ENCODE measurements at regions not wholly inside any gene's neighbourhood (a gene's known extent, or its start where the extent isn't known, plus 50 kb on each side); places are given as distances from the start of the nearest gene placed in this dataset.
"Not testable (repeated sequence)": the region's sequence is repeated elsewhere in the genome, so short reads cannot be mapped to it uniquely, and the experiment has no call there.

DNA sequence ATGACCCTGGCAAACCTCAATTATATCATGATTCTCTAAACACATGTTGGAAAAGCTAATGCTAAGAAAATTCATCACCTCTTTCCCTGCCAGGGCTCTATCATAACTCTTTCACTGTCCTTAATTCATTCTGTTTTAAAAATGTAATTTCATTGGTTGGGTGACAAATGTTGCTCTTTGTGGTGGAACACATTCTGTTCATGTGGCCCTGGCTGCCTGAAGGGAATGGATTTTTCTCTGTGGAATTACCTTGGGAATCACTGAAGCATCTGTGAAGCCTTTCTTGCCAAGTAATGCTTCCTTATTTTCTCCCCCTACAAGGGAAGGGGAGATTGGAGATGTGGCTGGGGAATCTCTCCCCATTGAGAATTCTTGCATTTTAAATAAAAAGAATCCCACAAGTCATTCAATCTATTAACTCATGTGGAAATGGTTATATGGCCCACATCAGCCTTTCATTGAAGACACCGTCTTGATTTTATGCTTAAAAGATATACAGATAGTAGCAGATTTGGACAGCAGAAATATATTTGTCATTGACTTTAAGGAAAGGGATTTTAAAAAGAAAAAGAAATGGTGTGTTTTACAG, 201.8 kb upstream of the NMUR2 start:
- DNase-seq (ENCODE audit: extremely low read depth, low read depth, low spot score): no peak

- no peak for DNase-seq (ENCODE audit: extremely low read depth, low read depth, low spot score)
Measured at GRCh38 chr5:152607401-152608160, 202.5 kb upstream of the NMUR2 start.

DNA sequence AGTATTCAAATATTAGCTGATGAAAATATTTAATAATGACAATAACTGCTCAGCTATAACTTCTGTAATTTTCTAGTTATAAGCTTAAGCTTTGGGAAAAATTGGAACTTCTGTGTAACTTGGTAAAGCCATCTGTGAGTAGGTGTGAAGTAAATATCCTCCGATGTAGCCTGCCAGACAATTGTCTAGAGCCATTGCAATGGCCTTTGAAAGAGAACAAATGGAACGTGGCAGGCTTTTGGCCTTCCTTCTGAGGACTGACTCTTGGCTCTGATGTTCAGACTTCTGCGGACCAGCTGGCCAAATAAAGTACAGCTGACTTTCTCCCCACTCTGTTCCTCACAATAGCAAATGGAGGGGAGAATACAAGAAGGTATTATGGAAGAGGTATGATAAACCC, 203.4 kb upstream of the NMUR2 start:
- no peak for DNase-seq (ENCODE audit: extremely low read depth, low read depth, low spot score)

DNA sequence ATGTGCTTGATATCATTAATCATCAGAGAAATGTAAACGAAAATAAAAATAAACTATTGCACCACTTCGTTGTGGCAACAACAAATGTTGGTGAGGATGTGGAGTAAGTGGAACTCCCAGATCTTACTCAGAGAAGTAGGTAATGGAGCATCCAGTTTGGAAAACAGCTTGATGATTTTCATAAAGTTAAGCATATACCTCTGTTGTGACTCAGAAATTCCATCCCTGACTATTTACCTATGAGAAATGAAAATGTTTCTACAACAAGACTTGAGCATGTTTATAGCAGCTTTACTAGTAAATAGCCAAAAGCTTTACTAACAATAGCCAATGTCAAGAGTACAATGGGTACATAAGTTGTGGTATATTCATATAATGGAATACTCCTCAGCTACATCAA, 214.7 kb upstream of the NMUR2 start:
- DNase-seq (ENCODE audit: extremely low read depth, low read depth, low spot score): no peak

GRCh38 chr5:152622628-152623027, 217.5 kb upstream of the NMUR2 start:
- DNase-seq (ENCODE audit: extremely low read depth, low read depth, low spot score): no peak

- DNase-seq (ENCODE audit: extremely low read depth, low read depth, low spot score): no peak
Measured at GRCh38 chr5:152623951-152624350, 218.9 kb upstream of the NMUR2 start.

DNA sequence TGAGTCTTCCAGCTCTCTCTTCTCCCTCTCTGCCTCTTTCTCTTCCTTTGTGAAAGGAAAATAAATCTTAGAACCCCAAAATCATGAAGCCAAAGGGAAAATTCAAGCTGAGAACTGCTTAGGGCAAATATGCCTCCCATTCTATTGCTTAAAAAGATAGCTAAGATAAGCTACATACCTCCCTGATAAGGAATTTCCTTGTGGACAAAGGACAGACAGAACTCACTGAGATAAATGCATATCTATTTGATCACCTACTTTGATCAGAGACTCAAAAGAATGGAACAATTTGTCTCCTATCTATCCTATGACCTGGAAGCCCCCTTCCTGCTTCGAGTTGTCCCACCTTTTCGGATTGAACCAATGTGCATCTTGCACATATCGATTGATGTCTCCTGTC, 220.6 kb upstream of the NMUR2 start:
- no peak for DNase-seq (ENCODE audit: extremely low read depth, low read depth, low spot score)

GRCh38 chr5:152631221-152631620, 226.1 kb upstream of the NMUR2 start:
- DNase-seq (ENCODE audit: extremely low read depth, low read depth, low spot score): no peak

DNA sequence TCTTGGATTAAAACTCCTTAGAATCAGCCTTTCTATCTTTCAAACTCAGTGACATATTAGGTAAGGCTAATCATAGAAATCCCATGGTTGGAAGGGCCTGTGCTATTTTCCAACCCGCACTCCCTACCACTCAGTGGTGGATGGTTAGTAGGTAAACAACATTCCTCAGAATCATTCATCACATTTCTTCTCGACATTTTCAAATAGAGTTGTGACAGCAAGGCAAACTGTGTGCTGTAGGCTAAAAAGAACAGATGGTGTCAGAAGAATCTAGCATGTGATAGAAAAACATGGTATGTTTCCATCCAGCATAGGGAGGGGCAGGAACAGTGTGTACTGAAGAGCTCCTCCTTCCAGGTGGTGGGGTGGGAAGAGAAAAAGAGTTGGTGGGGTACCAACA, 227.3 kb upstream of the NMUR2 start:
- no peak for DNase-seq (ENCODE audit: extremely low read depth, low read depth, low spot score)

DNA sequence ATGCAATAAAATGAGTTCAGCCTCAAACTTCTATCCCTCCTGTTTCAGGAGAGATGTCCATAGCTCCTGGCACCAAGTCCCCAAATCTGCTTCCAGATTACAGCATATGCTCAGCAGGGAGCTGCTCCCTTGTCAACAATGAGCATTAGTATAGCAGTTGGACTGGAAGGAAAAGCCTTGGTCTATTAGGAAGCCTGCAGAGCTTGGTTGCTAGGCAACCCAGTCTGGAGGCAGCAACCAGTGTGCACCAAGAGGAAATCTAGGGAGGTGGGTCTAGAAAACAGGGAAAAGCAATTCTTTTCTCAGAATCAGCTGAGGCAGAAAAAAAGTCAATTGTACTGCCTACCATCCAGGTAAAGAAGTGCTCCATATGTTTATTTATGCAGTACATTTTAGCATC, 229.5 kb upstream of the NMUR2 start:
- no peak for DNase-seq (ENCODE audit: extremely low read depth, low read depth, low spot score)

GRCh38 chr5:152638996-152639552, 234.0 kb upstream of the NMUR2 start:
- no peak for DNase-seq (ENCODE audit: extremely low read depth, low read depth, low spot score)

GRCh38 chr5:152641970-152642805, 237.1 kb upstream of the NMUR2 start:
- DNase-seq (ENCODE audit: extremely low read depth, low read depth, low spot score): no peak

GRCh38 chr5:152642880-152643279, 237.8 kb upstream of the NMUR2 start:
- no peak for DNase-seq (ENCODE audit: extremely low read depth, low read depth, low spot score)

DNA sequence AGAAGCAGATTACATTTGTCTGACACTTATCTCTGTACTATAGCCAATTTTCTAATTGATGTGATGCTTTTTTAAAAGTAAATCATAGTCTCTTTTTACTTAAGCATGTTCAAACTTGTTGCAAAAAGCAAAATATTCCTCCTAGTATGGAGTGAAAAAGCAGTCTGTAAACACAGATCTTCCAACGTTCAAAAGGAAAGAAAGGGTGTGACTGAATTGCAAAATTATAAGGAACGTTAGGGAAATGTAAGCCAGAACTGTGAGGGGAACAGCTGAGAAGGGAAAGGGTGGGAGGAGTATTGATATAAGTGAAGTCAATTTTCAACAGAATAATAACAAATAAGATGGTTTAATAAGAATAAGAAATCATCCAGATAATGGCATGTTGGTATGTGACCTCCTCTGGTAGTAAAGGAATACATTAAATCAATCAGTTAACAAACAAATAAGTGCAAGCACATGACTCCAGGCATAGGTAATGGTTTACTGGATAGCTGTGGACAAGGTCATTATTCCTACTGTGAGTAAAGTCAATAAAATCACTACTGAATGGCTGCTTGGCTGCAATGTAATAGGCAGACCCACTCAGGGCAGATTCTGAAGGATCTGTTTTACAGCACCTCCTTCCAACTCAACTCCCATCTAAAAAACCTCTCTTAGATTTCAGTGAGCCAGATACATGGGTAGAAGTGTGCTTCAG, 239.1 kb upstream of the NMUR2 start:
- DNase-seq (ENCODE audit: extremely low read depth, low read depth, low spot score): no peak

GRCh38 chr5:152649609-152650008, 244.5 kb upstream of the NMUR2 start:
- DNase-seq (ENCODE audit: extremely low read depth, low read depth, low spot score): no peak

DNA sequence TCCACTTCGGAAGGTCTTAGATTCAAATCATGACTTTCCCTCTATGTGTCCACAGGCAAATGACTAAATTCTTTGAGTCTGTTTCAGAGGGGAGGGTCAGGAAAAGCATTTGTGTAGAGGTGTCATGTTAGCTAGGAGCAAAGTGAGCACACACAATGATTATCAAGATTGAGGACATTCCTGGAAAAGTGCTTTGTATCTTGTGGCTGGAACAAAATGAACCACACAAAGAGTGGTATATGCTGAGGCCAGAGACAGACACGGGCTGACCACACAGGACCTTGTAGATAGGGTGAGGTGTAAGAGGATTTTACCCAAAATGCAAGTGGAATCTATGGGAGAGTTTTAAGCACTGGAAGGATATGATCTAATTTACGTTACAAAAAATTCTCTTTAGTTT, 245.3 kb upstream of the NMUR2 start:
- no peak for DNase-seq (ENCODE audit: extremely low read depth, low read depth, low spot score)

GRCh38 chr5:152659470-152659869, 254.4 kb upstream of the NMUR2 start:
- not testable (repeated sequence) for DNase-seq (ENCODE audit: extremely low read depth, low read depth, low spot score)

DNA sequence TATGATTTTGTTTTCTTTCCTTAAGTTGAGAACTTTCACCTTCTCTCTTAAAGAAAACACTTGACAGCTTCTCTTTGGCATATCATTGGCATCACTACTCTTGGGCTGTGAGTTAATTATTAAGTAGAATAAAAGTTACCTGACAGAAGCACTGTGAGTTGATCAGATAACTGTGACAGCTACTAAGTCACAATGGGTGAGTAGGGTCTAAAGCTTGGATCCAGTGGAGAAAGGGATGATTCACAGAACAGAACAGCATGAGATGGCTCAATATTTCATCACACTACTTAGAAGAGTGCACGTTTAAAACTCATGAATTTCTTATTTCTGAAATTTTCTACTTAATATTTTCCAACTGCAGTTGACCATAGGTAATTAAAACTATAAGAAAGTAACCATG, 268.5 kb upstream of the NMUR2 start:
- DNase-seq (ENCODE audit: extremely low read depth, low read depth, low spot score): no peak

GRCh38 chr5:152674403-152674802, 269.3 kb upstream of the NMUR2 start:
- no peak for DNase-seq (ENCODE audit: extremely low read depth, low read depth, low spot score)

DNA sequence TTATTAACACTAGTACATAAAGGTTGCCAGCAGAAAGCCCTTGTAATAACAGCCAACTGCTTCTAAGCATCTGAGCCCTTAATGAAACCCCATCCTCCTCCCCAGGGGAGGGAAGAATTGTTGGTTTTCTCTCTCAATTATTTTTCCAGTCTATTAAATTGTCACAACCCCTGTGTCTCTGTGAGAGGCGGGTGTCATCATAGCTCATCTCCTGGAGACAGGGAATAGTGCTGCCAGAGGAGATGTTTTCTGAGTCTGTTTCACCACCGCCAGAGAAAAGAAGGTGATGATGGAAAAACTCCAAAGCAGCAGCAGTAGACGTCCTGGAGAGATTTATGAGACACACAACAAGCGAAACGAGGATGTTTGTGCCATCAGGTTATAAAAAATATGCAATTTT, 271.1 kb upstream of the NMUR2 start:
- DNase-seq (ENCODE audit: extremely low read depth, low read depth, low spot score): no peak

- DNase-seq (ENCODE audit: extremely low read depth, low read depth, low spot score): no peak
Measured at GRCh38 chr5:152683205-152683604, 278.1 kb upstream of the NMUR2 start.
